Colonic mucosa (tissue), 4 donors: ENCODE measurements at regions not wholly inside any gene's neighbourhood (a gene's known extent, or its start where the extent isn't known, plus 50 kb on each side); places are given as distances from the start of the nearest gene placed in this dataset.
"Not testable (repeated sequence)": the region's sequence is repeated elsewhere in the genome, so short reads cannot be mapped to it uniquely, and the experiment has no call there.

ENCODE experiments used
- DNase-seq: peaks from one replicate; pipeline ENCODE4 v3.0.0-alpha.2; 2020
- H3K27ac ChIP-seq: fragments of 200-600 bp; one replicate; pipeline ENCODE4 v1.8.0; 2021
- H3K27me3 ChIP-seq: fragments of 200-600 bp; one replicate; pipeline ENCODE4 v1.8.0; 2021
- H3K36me3 ChIP-seq: fragments of 200-600 bp; one replicate; pipeline ENCODE4 v1.8.0; 2021
- H3K4me1 ChIP-seq: fragments of 200-600 bp; one replicate; pipeline ENCODE4 v1.8.0; 2021; ENCODE audit warnings: mild to moderate bottlenecking
- H3K4me3 ChIP-seq: fragments of 200-600 bp; one replicate; pipeline ENCODE4 v1.8.0; 2021
- H3K9ac ChIP-seq, 2 donors: one replicate each; pipeline ENCODE4 v1.7.0; 2013; ENCODE audit warnings: control low read depth in 2 of 2, low read depth in 2 of 2, low read length in 2 of 2
- H3K9me3 ChIP-seq: fragments of 200-600 bp; one replicate; pipeline ENCODE4 v1.8.0; 2021
- intact Hi-C: fragments of 100-400 bp; cut with DNase I; formaldehyde crosslinking; loops from one replicate; pipeline ENCODE4 v1.14.1; 2022
- TF ChIP-seq, protein P1 (sequence below): fragments of 200-600 bp; IDR thresholded peaks from one replicate; pipeline ENCODE4 v1.8.0; 2022; ENCODE audit warnings: antibody characterized with exemption, mild to moderate bottlenecking
- donor health status: healthy.
- donor health status: DM: no; HTN: no; CAD: no.
- donor health status: DM: no; HTN: no; CAD: no.

DNA sequence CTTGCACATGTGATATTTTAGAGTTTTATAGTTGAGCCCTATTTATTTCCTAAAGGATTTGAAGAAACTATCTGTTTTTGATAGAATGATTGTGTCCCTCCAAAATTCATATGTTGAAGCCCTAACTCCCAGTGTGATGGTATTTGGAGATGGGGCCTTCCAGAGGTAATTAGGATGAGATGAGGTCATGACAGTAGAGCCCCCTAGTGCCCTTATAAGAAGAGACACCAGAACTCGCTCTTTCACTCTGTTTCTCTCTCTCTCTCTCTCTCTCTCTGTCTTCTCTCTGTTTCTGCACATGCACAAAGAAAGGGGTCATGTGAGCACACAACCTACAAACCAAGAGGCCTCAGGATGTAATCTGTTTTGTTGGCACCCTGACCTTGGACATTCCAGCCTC is 921.9 kb upstream of the DIAPH2 start:
- H3K9me3 ChIP-seq = no peaks in the 10 kb centered on the region
- TF ChIP-seq, protein P1, sequence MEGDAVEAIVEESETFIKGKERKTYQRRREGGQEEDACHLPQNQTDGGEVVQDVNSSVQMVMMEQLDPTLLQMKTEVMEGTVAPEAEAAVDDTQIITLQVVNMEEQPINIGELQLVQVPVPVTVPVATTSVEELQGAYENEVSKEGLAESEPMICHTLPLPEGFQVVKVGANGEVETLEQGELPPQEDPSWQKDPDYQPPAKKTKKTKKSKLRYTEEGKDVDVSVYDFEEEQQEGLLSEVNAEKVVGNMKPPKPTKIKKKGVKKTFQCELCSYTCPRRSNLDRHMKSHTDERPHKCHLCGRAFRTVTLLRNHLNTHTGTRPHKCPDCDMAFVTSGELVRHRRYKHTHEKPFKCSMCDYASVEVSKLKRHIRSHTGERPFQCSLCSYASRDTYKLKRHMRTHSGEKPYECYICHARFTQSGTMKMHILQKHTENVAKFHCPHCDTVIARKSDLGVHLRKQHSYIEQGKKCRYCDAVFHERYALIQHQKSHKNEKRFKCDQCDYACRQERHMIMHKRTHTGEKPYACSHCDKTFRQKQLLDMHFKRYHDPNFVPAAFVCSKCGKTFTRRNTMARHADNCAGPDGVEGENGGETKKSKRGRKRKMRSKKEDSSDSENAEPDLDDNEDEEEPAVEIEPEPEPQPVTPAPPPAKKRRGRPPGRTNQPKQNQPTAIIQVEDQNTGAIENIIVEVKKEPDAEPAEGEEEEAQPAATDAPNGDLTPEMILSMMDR = no peak

DNA sequence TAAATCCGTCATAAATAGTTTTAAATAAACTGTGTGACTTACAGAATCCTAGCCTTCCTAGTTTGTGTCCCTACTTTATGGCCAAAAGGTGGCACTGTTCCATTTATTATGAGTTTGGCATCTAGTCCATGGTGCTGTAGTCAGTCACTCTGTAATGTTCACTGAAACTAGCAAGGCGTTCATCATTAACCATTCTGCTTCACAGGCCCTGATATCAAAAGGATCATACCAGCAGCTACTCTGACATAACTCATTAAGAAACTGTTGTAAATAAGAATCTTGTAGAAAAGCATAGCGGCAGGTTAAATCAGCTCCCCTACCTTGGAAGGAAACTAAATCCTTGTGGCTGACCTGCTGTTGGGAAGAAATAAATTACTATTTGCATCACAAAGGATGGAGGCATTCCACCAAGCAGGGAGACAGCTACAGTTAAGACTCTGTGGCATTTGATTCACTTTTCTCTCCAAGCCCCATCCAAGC is 919.6 kb upstream of the DIAPH2 start:
- Histone ChIP-seq H3K4me3 (no peak overlapping the region), H3K9ac (no peak overlapping the region), H3K27ac (no peak overlapping the region), H3K36me3 (no peaks in the 10 kb centered on the region), H3K4me1 (no peaks in the 10 kb centered on the region), H3K27me3 (no peaks in the 10 kb centered on the region), H3K9me3 (no peaks in the 10 kb centered on the region)
- no peak for DNase-seq
- intact Hi-C loops = loop anchor here (10.0 kb wide), 2 partner anchors 150 to 410 kb away; no protein-coding TSS in a partner anchor
- TF ChIP-seq, protein P1 = peak; percentile 47

More for the DNA sequence above, 921.9 kb upstream of the DIAPH2 start:
- H3K4me1 ChIP-seq = no peaks in the 10 kb centered on the region
- no peak overlapping the region for H3K4me3 ChIP-seq
- intact Hi-C loops = loop anchor here (10.0 kb wide), 2 partner anchors 152 to 412 kb away; no protein-coding TSS in a partner anchor
- H3K27ac ChIP-seq = no peak overlapping the region
- H3K36me3 ChIP-seq = no peaks in the 10 kb centered on the region
- no peak overlapping the region for H3K9ac ChIP-seq
- DNase-seq = no peak
- H3K27me3 ChIP-seq = no peaks in the 10 kb centered on the region

DNA sequence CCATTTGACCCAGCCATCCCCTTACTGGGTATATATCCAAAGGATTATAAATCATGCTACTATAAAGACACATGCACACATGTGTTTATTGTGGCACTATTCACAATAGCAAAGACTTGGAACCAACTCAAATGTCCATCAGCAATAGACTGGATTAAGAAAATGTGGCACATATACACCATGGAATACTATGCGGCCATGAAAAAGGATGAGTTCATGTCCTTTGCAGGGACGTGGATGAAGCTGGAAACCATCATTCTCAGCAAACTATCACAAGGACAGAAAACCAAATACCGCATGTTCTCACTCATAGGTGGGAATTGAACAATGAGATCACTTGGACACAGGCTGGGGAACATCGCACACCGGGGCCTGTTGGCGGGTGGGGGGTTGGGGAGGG is 913.4 kb upstream of the DIAPH2 start:
- H3K27ac ChIP-seq, H3K27me3 ChIP-seq, H3K9ac ChIP-seq, H3K9me3 ChIP-seq, intact Hi-C loops, H3K36me3 ChIP-seq, DNase-seq, H3K4me3 ChIP-seq, H3K4me1 ChIP-seq: not testable (repeated sequence)

DNA sequence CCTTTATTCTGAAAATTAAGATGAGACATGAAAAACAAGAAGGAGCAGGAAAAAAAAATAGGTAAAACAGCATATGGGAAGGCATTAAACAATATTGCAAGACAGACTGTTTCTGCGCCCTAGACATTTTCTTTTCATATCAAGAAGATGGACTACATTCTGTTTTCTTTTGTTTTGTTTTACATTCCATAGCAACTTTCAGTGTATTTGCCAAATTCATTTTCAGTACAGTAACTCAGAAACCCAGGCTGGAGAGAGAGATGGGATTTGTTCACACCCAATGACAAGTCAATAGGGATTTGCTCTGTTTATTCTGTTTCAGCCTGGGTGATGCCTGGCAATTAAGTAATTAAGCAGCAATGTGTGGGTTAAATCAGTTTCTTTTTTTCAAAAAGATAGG is 892.8 kb upstream of the DIAPH2 start:
- H3K27ac ChIP-seq = no peak overlapping the region
- H3K9ac ChIP-seq = no peak overlapping the region
- intact Hi-C loops = no loop called here
- no peak for DNase-seq
- no peaks in the 10 kb centered on the region for H3K9me3 ChIP-seq
- no peak overlapping the region for H3K4me3 ChIP-seq
- no peaks in the 10 kb centered on the region for H3K27me3 ChIP-seq
- TF ChIP-seq, protein P1 = no peak
- no peaks in the 10 kb centered on the region for H3K4me1 ChIP-seq
- H3K36me3 ChIP-seq = no peaks in the 10 kb centered on the region

DNA sequence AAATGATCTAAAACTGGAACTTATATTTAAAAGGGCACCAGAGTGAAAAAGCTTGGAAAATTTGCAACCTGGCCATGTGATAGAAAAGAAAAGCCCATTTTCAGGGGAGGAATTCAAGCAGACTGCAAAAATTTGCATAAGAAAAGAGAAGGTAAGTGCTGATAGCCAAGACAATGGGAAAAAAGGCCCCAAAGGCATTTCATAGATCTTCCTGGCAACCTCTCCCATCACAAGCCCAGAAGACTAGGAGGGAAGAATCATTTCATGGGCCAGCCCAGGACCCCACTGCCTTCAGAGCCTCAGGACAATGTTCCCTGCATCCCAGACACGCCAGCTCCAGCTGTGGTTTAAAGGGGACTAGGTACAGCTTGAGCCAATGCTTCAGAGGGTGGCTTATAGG is 887.3 kb upstream of the DIAPH2 start:
- DNase-seq = no peak
- TF ChIP-seq, protein P1 = no peak
- Histone ChIP-seq H3K4me3 (no peak overlapping the region), H3K27ac (no peak overlapping the region), H3K9ac (no peak overlapping the region), H3K27me3 (no peaks in the 10 kb centered on the region), H3K4me1 (no peaks in the 10 kb centered on the region), H3K36me3 (no peaks in the 10 kb centered on the region), H3K9me3 (no peaks in the 10 kb centered on the region)
- intact Hi-C loops = no loop called here

DNA sequence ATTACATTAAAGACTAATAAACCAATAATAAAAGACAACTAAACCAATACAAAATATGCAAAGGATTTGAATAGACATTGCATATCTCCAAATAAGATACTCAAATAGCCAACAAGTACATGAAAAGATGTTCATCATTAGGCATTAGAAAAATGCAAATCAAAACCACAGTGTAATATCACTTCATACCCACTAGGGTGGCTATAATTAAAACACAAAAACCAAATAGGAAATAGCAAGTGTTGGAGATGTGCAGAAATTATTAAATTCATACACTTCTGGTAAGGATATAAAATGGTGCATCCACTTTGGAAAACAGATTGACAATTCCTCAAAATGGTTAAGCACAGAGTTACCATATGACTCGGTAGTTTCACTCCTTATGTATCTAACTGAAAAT is 860.8 kb upstream of the DIAPH2 start:
- Histone ChIP-seq H3K4me1 (no peaks in the 10 kb centered on the region), H3K27me3 (no peaks in the 10 kb centered on the region), H3K4me3 (no peak overlapping the region), H3K36me3 (no peaks in the 10 kb centered on the region), H3K9me3 (no peaks in the 10 kb centered on the region), H3K27ac (no peak overlapping the region), H3K9ac (no peak overlapping the region)
- no peak for DNase-seq
- TF ChIP-seq, protein P1 = no peak
- intact Hi-C loops = no loop called here
